Tibial nerve (tissue), 4 donors: ENCODE measurements at regions not wholly inside any gene's neighbourhood (a gene's known extent, or its start where the extent isn't known, plus 50 kb on each side); places are given as distances from the start of the nearest gene placed in this dataset.

Experiments used
- EP300 ChIP-seq, 2 donors: sonication (generic); formaldehyde crosslinking; IDR thresholded peaks; one replicate each; pipeline ENCODE4 v1.6.1; 2017; ENCODE audit warnings: antibody characterized with exemption in 2 of 2, mild to moderate bottlenecking in 1 of 2
- POLR2A ChIP-seq, 2 donors: fragments of 450-650 bp; IDR thresholded peaks; one replicate each; pipeline ENCODE4 v1.6.1; 2017; ENCODE audit warnings: antibody characterized with exemption in 2 of 2, mild to moderate bottlenecking in 2 of 2, moderate library complexity in 2 of 2
- TF ChIP-seq, protein P1 (sequence below), 5 experiments: fragments of 200-600 bp in 3 of 5; fragments of 450-650 bp in 2 of 5; sonication (generic) in 3 of 5; IDR thresholded peaks; one replicate each; pipeline ENCODE4 v1.5.1; 2016 to 2019; ENCODE audit warnings: antibody characterized with exemption in 5 of 5, mild to moderate bottlenecking in 3 of 5, moderate library complexity in 2 of 5

DNA sequence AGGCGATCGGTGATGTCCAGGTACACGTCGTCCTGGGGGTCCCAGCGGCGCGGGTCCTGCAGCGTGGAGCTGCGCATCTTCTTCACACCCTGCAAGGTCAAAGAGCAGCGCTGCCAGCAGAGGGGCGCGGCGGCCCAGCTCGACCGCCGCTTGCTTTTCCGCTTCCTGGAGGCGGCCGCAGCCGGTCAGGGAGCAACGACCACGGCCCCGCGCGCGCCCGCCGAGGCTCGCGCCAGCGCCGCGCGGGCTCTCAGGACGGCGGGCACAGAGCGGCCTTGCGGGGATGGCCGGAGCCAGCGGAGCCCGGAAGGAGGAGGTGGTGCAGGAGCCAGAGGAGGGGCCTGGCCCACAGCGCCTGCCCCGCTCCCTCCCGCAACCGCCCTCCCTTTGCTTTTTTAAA, 76.4 kb upstream of the CDC14C start:
- TF ChIP-seq, protein P1, sequence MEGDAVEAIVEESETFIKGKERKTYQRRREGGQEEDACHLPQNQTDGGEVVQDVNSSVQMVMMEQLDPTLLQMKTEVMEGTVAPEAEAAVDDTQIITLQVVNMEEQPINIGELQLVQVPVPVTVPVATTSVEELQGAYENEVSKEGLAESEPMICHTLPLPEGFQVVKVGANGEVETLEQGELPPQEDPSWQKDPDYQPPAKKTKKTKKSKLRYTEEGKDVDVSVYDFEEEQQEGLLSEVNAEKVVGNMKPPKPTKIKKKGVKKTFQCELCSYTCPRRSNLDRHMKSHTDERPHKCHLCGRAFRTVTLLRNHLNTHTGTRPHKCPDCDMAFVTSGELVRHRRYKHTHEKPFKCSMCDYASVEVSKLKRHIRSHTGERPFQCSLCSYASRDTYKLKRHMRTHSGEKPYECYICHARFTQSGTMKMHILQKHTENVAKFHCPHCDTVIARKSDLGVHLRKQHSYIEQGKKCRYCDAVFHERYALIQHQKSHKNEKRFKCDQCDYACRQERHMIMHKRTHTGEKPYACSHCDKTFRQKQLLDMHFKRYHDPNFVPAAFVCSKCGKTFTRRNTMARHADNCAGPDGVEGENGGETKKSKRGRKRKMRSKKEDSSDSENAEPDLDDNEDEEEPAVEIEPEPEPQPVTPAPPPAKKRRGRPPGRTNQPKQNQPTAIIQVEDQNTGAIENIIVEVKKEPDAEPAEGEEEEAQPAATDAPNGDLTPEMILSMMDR (IDR thresholded peaks at IDR 0.05) = no peak
- TF ChIP-seq POLR2A (IDR thresholded peaks at IDR 0.05) = no peak
- no peak for TF ChIP-seq EP300 (IDR thresholded peaks at IDR 0.05)
